Mammary epithelial cell (primary cell): ENCODE measurements at regions not wholly inside any gene's neighbourhood (a gene's known extent, or its start where the extent isn't known, plus 50 kb on each side); places are given as distances from the start of the nearest gene placed in this dataset.

ENCODE experiments used
- CTCF ChIP-seq, 2 donors: IDR thresholded peaks in 1 of 2; conservative IDR thresholded peaks in 1 of 2; 2 replicates each; pipeline ENCODE4 v1.5.1; 2011 to 2012; ENCODE audit warnings: inconsistent platforms in 2 of 2, low read length in 2 of 2, mild to moderate bottlenecking in 2 of 2, control low read depth in 1 of 2, low read depth in 1 of 2; ENCODE audit not compliant: insufficient read depth in 1 of 2; ENCODE audit errors: extremely low read depth in 1 of 2
- EZH2 ChIP-seq: IDR thresholded peaks from 2 replicates; pipeline ENCODE4 v1.6.1; 2012; ENCODE audit warnings: low read length, inconsistent platforms, borderline replicate concordance

GRCh38 chr3:194284351-194284750, 66.8 kb downstream of the CPN2 start:
- TF ChIP-seq CTCF (conservative IDR thresholded peaks at IDR 0.05 in 1 of 2, IDR thresholded peaks at IDR 0.05 in 1 of 2; ENCODE audit: extremely low read depth in 1 of 2, insufficient read depth in 1 of 2, low read depth in 1 of 2, low read length in 2 of 2) = no peak
- TF ChIP-seq EZH2 = no peak
